HCT116 (cell line): ENCODE measurements at regions not wholly inside any gene's neighbourhood (a gene's known extent, or its start where the extent isn't known, plus 50 kb on each side); places are given as distances from the start of the nearest gene placed in this dataset.

Source experiments
- ATAC-seq: fragments of 200-7000 bp; cut with Tn5 transposase; 2 replicates; pipeline ENCODE4 v1.9.1; 2020; ENCODE audit warnings: mild to moderate bottlenecking, moderate library complexity
- BruUV-seq: library from RNA; stranded (reverse); fragments of 400-500 nt; replicated peaks from 2 replicates; lab custom pipeline; 2021; lab: Mats Ljungman, UMichigan
- CTCF ChIA-PET: fragments of 300-600 bp; sonication (Branson Sonifier 250); formaldehyde crosslinking; loops from one replicate; lab custom pipeline; 2021; ENCODE audit warnings: antibody characterized with exemption; lab: Charles Lee
- POLR2A ChIA-PET: fragments of 300-600, 350-600 bp; sonication (Branson Sonifier 250); formaldehyde crosslinking; loops from one replicate; lab custom pipeline; 2021; ENCODE audit warnings: antibody characterized with exemption; lab: Charles Lee
- RAD21 ChIA-PET, 2 experiments: fragments of 300-600 bp; sonication (Branson Sonifier 250); formaldehyde crosslinking; loops; one replicate each; lab custom pipeline; 2023; ENCODE audit warnings: low total read pairs in 2 of 2; ENCODE audit not compliant: uncharacterized antibody in 2 of 2, unreplicated experiment in 2 of 2, low non-redundant PET in 1 of 2; lab: Charles Lee
- DNase-seq: peaks from one replicate; pipeline ENCODE4 v3.0.0-alpha.2; 2010; ENCODE audit warnings: low read depth, low spot score
- H2AFZ ChIP-seq: fragments of 200-600 bp; shearing (Covaris generic), sonication (generic); 2 replicates; pipeline ENCODE4 v1.6.1; 2017; ENCODE audit warnings: low read depth, mixed run types, mixed read lengths, antibody characterized with exemption, low read length; ENCODE audit not compliant: poor library complexity, severe bottlenecking
- H3K27ac ChIP-seq: 2 replicates; pipeline ENCODE4 v1.5.1; 2012; ENCODE audit warnings: low read depth, low read length
- H3K27me3 ChIP-seq: fragments of 200-600 bp; sonication (generic); 2 replicates; pipeline ENCODE4 v1.6.1; 2016; ENCODE audit warnings: mixed run types, low read length, mixed read lengths; ENCODE audit not compliant: insufficient read depth
- H3K36me3 ChIP-seq, 2 experiments: fragments of 200-500 bp in 1 of 2; fragments of 200-600 bp in 1 of 2; sonication (Bioruptor generic) in 1 of 2; sonication (generic) in 1 of 2; 2 replicates each; pipeline versions ENCODE4 v1.5.1 to v1.6.1; 2014 to 2016; ENCODE audit warnings: low read length in 2 of 2, inconsistent platforms in 1 of 2, mixed read lengths in 1 of 2, mixed run types in 1 of 2; ENCODE audit not compliant: insufficient read depth in 2 of 2, control insufficient read depth in 1 of 2
- H3K4me1 ChIP-seq, 2 experiments: fragments of 200-600 bp in 1 of 2; sonication (generic) in 1 of 2; 2 replicates each; pipeline versions ENCODE4 v1.5.1 to v1.6.1; 2012 to 2017; ENCODE audit warnings: low read length in 2 of 2, inconsistent platforms in 1 of 2, mild to moderate bottlenecking in 1 of 2, mixed read lengths in 1 of 2, mixed run types in 1 of 2, moderate library complexity in 1 of 2; ENCODE audit not compliant: insufficient read depth in 2 of 2, control insufficient read depth in 1 of 2
- H3K4me2 ChIP-seq: fragments of 200-600 bp; sonication (generic); 2 replicates; pipeline ENCODE4 v1.6.1; 2017; ENCODE audit warnings: mixed run types, low read length, mixed read lengths
- H3K4me3 ChIP-seq, 2 experiments: fragments of 200-600 bp in 1 of 2; sonication (generic) in 1 of 2; replicated peaks in 1 of 2; 2 replicates each; pipeline ENCODE4 v1.5.1; 2011 to 2016; ENCODE audit warnings: low read length in 2 of 2, control low read depth in 1 of 2, low read depth in 1 of 2, mild to moderate bottlenecking in 1 of 2, mixed read lengths in 1 of 2, mixed run types in 1 of 2
- H3K79me2 ChIP-seq: fragments of 200-600 bp; sonication (generic); 2 replicates; pipeline ENCODE4 v1.6.1; 2017; ENCODE audit warnings: mild to moderate bottlenecking, mixed run types, low read length, moderate library complexity, mixed read lengths; ENCODE audit not compliant: insufficient read depth
- H3K9ac ChIP-seq: fragments of 200-600 bp; sonication (generic); 2 replicates; pipeline ENCODE4 v1.6.1; 2016; ENCODE audit warnings: low read length, mixed read lengths
- H3K9me2 ChIP-seq: fragments of 200-600 bp; sonication (generic), shearing (Covaris generic); 2 replicates; pipeline ENCODE4 v1.6.1; 2017; ENCODE audit warnings: mixed run types, mild to moderate bottlenecking, moderate library complexity; ENCODE audit not compliant: insufficient read depth
- H3K9me3 ChIP-seq, 2 experiments: fragments of 200-500 bp in 1 of 2; fragments of 200-600 bp in 1 of 2; sonication (Bioruptor generic) in 1 of 2; sonication (generic) in 1 of 2; 2 replicates each; pipeline ENCODE4 v1.6.1; 2014 to 2017; ENCODE audit warnings: low read length in 2 of 2, mixed read lengths in 2 of 2, inconsistent platforms in 1 of 2, low read depth in 1 of 2, mild to moderate bottlenecking in 1 of 2, mixed run types in 1 of 2, moderate library complexity in 1 of 2; ENCODE audit not compliant: control insufficient read depth in 1 of 2, insufficient read depth in 1 of 2
- H4K20me1 ChIP-seq: fragments of 200-600 bp; sonication (generic), shearing (Covaris generic); 2 replicates; pipeline ENCODE4 v1.6.1; 2017; ENCODE audit warnings: mixed run types, mild to moderate bottlenecking, moderate library complexity; ENCODE audit not compliant: insufficient read depth
- EGR1 ChIP-seq: IDR thresholded peaks from 2 replicates; pipeline ENCODE4 v1.6.1; 2012; ENCODE audit warnings: low read depth
- EZH2 ChIP-seq: fragments of 200-600 bp; sonication (generic); IDR thresholded peaks from 2 replicates; pipeline ENCODE4 v1.6.1; 2017; ENCODE audit warnings: antibody characterized with exemption, mixed run types
- EZH2phosphoT487 ChIP-seq: fragments of 200-600 bp; IDR thresholded peaks from 2 replicates; pipeline ENCODE4 v1.6.1; 2018; ENCODE audit warnings: antibody characterized with exemption, borderline replicate concordance
- REST ChIP-seq: IDR thresholded peaks from 2 replicates; pipeline ENCODE4 v1.6.1; 2012; ENCODE audit warnings: low read depth
- SRF ChIP-seq: IDR thresholded peaks from 2 replicates; pipeline ENCODE4 v1.6.1; 2012; ENCODE audit warnings: low read depth
- YY1 ChIP-seq: IDR thresholded peaks from 2 replicates; pipeline ENCODE4 v1.6.1; 2011; ENCODE audit warnings: low read length, low read depth, moderate library complexity, mild to moderate bottlenecking; ENCODE audit not compliant: insufficient replicate concordance; ENCODE audit errors: extremely low read depth
- ZFX ChIP-seq: fragments of 450-650 bp; IDR thresholded peaks from 2 replicates; pipeline ENCODE4 v1.6.1; 2017
- intact Hi-C: fragments of 100-400 bp; cut with micrococcal nuclease; formaldehyde crosslinking; loops from 2 replicates; pipeline ENCODE4 v1.10.0; 2022
- TF ChIP-seq, protein P1 (sequence below), 3 experiments: fragments of 200-600 bp in 1 of 3; sonication (generic) in 1 of 3; IDR thresholded peaks in 2 of 3; conservative IDR thresholded peaks in 1 of 3; 2 replicates each; pipeline ENCODE4 v1.5.1; 2012 to 2017; ENCODE audit warnings: low read depth in 2 of 3, low read length in 2 of 3, antibody characterized with exemption in 1 of 3, borderline replicate concordance in 1 of 3, control low read depth in 1 of 3, mild to moderate bottlenecking in 1 of 3, mixed read lengths in 1 of 3, mixed run types in 1 of 3, moderate library complexity in 1 of 3; ENCODE audit not compliant: insufficient read depth in 1 of 3
- TF ChIP-seq, protein P2 (sequence below): IDR thresholded peaks from 2 replicates; pipeline ENCODE4 v1.6.1; 2012

- TF ChIP-seq REST (no peak), SRF (no peak), YY1 (no peak)
Measured at GRCh38 chr5:173720286-173720952, 104.0 kb upstream of the BOD1 start (continued).

- ChIA-PET CTCF (interaction anchor here (1.0 kb wide), 1 partner anchor 8 kb away, joined by 3 read pairs; no protein-coding TSS in a partner anchor), RAD21 (no interaction called here), POLR2A (no interaction called here)
- no peak overlapping the region for H3K9ac ChIP-seq
- H2AFZ ChIP-seq: no peak overlapping the region
- H3K9me3 ChIP-seq: no peaks in the 10 kb centered on the region
- DNase-seq (no peak), ATAC-seq (0 out of 2 replicates have a peak, but pooled peaks have one; percentile 46)
- TF ChIP-seq ZFX (no peak), EZH2 (no peak), REST (no peak), EZH2phosphoT487 (no peak), EGR1 (no peak)
- TF ChIP-seq, protein P1, sequence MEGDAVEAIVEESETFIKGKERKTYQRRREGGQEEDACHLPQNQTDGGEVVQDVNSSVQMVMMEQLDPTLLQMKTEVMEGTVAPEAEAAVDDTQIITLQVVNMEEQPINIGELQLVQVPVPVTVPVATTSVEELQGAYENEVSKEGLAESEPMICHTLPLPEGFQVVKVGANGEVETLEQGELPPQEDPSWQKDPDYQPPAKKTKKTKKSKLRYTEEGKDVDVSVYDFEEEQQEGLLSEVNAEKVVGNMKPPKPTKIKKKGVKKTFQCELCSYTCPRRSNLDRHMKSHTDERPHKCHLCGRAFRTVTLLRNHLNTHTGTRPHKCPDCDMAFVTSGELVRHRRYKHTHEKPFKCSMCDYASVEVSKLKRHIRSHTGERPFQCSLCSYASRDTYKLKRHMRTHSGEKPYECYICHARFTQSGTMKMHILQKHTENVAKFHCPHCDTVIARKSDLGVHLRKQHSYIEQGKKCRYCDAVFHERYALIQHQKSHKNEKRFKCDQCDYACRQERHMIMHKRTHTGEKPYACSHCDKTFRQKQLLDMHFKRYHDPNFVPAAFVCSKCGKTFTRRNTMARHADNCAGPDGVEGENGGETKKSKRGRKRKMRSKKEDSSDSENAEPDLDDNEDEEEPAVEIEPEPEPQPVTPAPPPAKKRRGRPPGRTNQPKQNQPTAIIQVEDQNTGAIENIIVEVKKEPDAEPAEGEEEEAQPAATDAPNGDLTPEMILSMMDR (IDR thresholded peaks at IDR 0.05 in 2 of 3, conservative IDR thresholded peaks at IDR 0.05 in 1 of 3; ENCODE audit: borderline replicate concordance in 1 of 3, insufficient read depth in 1 of 3, low read depth in 2 of 3, low read length in 2 of 3): peak in 1 of 3 experiments; percentile 17; a peak in 2 of 6 replicates
- TF ChIP-seq, protein P2, sequence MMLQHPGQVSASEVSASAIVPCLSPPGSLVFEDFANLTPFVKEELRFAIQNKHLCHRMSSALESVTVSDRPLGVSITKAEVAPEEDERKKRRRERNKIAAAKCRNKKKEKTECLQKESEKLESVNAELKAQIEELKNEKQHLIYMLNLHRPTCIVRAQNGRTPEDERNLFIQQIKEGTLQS: no peak
- no peaks in the 10 kb centered on the region for H3K79me2 ChIP-seq
- no peak overlapping the region for H3K4me2 ChIP-seq
- H3K27me3 ChIP-seq: no peaks in the 10 kb centered on the region; the same call in 1 of the 2 replicates
- H3K27ac ChIP-seq: no peak overlapping the region
- H3K36me3 ChIP-seq: no peaks in the 10 kb centered on the region
- BruUV-seq: no TSS peak
- no peaks in the 10 kb centered on the region for H3K9me2 ChIP-seq
- intact Hi-C loops: no loop called here
- no peaks in the 10 kb centered on the region for H4K20me1 ChIP-seq
- H3K4me3 ChIP-seq: no peak overlapping the region
- H3K4me1 ChIP-seq: no peaks in the 10 kb centered on the region
Measured at GRCh38 chr5:173720953-173721600, 104.6 kb upstream of the BOD1 start.
